HK-2 (cell line): ENCODE measurements at regions not wholly inside any gene's neighbourhood (a gene's known extent, or its start where the extent isn't known, plus 50 kb on each side); places are given as distances from the start of the nearest gene placed in this dataset.

Source experiments
- DNase-seq: peaks from one replicate; pipeline ENCODE4 v3.0.0-alpha.2; 2018; ENCODE audit not compliant: unreplicated experiment

DNA sequence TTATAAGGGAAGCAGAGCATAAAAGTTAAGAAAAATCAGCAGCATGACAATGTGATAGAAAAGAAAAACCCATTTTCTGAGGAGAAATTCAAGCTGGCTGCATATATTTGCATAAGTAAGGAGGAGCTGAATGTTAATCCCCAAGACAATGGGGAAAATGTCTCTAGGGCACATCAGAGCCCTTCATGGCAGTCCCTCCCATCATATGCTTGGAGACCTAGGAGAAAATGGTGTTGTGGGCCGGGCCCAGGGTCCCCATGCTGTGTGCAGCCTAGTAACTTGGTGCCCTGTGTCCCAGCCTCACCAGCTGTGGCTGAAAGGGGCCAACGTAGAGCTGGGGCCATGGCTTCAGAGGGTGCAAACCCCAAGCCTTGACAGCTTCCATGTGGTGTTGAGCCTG, 100.6 kb upstream of the PLPPR4 start:
- no peak for DNase-seq

DNA sequence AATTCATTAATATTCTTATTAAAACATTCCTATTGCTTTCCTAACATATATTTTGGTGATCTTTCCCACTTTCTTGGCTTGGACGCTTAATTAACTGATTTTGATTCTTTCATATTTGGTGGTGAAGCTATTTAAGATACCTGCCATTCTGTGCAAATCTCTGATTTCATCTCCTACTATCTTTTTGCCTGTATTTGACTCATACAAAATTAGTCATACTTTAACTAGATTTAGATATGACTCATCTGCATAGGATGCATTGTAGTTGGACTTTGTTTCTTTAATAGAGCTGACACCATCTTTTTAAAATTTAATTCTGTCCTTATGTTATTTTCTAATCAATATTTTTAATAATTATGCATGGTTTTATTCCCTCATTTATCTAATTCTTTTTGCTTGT, 93.8 kb upstream of the PLPPR4 start:
- no peak for DNase-seq

DNA sequence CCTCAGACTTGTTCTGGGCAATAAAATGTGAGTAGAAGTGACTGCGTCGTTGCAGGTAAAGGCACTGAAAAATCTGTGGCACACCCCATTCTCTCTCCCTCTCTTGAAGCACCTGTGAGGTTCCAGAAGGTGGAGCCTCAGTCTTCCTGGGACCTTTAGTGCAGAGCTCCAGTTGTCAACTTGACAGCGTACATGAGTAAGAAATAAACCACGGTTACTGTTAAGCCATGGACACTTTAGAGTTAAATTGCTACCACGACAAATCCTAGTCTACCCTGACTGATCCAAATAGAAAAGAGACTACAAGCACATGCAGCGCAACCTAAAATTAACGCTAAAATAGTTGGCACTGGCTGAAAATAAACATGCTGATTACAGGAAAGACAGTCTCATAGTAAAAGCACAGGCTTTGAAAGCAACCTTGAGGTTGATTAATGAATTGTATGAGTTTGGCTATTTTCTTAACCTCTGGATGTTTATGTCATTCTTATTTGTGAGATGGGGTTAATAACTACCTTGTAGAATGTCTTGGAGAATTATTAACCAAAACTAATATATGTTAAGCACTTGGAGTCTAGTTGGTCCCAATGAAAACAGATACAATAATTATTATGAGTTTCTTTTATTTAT, 93.0 kb upstream of the PLPPR4 start:
- DNase-seq: no peak

DNA sequence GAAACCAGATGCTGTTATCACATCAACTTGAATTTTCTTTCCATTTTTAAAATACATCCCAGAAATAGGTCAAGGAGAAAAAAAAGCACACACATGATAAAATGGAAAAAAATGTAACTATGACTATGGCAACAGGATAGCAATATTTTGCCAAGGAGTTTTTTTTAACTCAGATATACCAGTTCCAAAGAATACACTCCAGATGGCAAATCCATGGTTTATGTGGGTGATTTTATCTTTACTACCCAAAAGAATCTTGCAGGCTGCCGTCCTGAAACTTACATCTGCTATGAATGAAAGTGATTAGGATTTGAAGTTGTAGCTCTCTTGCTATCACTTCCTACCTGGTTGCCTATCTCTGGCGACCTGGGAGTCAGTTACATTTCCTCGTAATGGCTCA, 91.0 kb upstream of the PLPPR4 start:
- DNase-seq: no peak

DNA sequence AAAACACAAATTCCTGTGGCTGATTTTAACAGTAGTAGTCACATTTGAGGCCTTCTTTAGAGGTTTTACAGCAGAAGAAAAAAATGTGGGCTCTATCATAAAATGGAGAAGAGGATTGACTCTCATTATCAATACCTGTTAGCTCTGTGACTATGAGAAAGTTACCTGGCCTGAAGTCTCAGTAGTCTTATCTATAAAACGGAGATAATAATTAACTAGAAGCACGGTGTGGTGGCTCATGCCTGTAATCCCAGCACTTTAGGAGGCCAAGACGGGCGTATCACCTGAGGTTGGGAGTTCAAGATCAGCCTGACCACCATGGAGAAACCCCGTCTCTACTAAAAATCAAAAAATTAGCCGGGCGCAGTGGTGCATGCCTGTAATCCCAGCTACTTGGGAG, 90.4 kb upstream of the PLPPR4 start:
- DNase-seq: no peak

DNA sequence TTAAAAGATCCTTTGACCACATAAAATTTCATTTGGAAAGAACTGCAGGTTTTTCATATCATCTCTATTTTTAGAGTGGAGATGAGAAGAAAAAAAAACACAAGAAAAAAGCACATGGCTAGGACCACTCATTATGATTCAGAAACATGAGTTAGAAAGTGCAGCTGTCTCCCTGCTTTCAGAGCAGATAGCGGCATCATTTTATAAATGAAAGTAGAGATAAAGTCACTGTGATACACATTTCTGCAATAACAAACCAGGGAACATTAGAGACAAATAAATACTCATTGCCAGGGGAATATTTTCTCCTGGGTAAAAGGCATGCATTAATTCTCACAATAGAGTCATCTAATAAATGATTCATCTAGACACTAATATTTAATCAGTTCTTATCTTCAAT, 87.5 kb upstream of the PLPPR4 start:
- no peak for DNase-seq

DNA sequence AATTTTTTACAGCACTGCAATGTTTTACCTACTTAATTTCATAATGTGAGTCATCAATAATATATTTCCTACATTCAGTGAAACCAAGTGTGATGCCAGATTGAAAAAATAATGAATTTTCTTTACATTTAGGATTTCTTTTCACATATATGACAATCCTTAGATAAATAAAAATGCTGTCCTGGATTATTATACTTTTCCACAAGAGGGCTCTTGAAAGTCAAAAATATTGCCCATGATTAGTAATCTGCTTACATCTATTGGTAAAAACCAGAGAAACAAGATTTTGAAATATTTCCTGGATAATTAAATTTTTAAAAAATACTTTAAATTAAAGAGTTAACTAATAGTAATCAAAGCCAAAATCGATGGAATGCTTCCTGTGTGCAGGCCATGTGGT, 86.8 kb upstream of the PLPPR4 start:
- no peak for DNase-seq

DNA sequence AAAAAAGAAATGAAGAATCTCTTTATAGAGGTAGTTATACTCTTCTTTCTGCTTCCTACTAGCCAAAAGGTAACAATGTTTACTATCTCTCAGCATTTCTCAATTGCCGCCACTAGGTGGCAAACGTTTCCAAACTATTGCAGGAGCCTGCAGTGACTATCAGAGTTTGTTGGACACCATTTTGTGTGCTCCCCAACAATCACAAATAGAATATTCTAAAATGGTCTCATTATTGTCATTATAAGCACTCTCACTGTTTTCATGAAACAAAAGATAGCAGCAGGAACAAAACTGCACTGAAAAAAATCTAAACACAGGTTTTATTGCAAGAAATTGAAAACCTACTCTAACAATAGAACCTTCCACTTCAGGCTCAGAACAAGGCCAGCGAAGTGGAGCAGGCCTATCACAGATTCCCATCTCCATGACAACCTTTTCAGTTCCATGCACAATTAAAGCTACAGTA, 83.9 kb upstream of the PLPPR4 start:
- peak; percentile 60 for DNase-seq

DNA sequence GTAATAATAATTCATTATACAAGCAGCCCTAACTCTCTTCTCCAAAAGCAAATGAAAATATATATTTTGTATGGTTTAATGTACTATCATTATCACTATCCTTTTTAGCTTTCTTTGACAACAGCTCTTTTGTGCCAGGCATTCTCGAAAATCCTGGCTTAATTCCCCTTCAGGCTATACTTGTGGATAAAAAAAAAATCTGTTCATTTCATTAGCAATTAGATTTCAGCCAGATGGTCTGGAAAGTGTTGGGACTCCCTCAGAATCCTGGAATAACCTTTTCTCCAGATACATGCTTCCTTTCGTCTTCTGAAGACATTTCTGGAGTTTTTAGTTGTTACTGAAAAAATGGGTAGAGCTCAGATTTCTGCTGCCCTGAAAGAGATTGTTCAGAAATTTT, 83.4 kb upstream of the PLPPR4 start:
- DNase-seq: no peak

DNA sequence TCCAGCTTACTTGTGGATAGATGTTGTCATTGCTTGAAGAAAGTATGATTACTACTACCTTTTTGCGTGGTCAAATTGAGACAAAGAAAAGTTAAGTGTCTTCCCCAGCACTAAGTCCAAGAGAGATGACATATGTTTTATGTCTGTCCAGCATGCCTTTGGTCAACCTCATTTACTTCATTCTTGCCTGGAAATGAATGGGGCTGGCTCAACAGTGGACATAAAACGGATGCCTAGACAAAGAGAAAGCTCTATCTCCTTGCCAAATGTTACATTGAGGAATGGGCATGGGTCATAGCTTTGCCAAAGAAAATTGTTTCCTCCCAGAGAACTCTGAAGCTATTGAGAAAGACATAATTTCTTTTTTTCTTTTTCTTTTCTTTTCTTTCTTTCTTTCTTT, 82.4 kb upstream of the PLPPR4 start:
- DNase-seq: no peak

DNA sequence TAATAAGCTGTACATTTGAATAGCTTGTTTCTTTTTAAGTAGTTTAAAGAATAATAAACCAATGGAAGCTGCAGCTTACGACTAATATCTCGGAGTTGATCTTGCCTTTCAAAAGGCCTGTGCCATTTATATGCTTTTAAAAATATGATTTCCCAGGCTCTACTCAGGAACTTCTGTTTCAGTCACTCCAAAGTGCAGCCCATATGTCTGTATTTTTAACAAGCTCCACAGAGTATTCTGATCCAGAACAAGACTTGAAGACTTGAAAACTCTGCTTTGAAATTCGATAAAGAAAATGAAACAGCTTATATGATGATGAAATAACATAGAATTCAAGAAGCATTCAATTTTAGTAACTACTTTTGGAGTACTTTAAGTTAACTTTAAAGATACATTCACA, 79.1 kb upstream of the PLPPR4 start:
- DNase-seq: no peak

DNA sequence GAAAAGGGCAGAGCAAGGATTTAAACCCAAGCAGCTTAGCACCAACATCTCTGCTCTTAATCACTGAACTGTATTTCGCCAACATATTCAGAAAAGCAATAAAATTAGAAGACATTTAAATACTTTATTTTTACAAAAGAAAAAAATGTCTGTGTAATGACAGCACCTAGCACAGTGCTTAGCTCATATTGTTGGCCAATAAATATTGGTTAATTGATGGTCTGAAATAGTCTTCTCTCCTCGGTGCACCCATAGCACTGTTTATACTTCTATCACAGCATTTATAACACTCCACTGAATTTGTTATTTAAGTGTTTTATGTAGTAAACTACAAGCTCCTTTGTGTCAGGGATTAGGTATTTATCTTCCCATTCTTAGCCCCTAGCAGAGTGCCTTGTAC, 70.9 kb upstream of the PLPPR4 start:
- DNase-seq: no peak

DNA sequence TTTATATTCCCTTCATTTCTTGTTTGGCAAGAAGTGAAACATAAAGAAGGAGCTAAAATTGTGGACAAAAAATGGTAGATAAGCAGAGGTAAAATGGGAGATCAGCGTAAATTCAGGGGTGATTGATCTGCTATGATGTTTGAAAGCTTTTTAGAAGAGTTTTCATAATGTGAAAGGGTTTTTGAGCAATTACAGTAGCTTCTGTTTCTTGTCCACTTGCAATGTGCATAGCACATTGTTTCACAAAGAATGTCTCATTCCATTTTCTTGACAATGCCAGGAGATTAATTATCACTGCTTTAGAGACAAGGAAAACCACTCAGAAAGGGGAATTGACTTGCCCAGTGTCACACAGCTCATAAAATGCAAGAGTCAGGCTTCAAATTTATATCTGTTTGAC, 65.9 kb upstream of the PLPPR4 start:
- DNase-seq: no peak

DNA sequence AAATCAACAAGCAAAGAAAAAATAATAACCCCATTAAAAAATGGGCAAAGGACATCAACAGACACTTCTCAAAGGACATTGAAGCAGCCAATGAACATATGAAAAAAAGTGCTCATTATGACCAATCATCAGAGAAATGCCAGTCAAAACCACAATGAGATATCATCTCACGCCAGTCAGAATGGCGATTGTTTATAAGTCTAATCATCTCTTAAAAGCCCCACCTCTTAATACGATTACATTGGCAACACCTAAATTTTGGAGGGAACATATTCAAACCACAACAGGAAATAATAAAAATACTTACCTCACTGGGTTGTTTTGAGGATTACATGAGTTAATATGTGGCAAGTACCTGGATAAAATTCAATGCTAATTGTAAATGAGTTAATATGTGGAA, 57.1 kb upstream of the PLPPR4 start:
- no peak for DNase-seq
